GM21360 (cell line): ENCODE measurements at regions not wholly inside any gene's neighbourhood (a gene's known extent, or its start where the extent isn't known, plus 50 kb on each side); places are given as distances from the start of the nearest gene placed in this dataset.

Experiments
- ATAC-seq: cut with Tn5 transposase; IDR thresholded peaks from one replicate; pipeline ENCODE4 v1.9.1; 2021; ENCODE audit warnings: mild to moderate bottlenecking, moderate library complexity; ENCODE audit not compliant: unreplicated experiment

GRCh38 chr9:107064378-107064777 is 201.4 kb downstream of the ZNF462 start:
- ATAC-seq: no peak

GRCh38 chr9:107065549-107065948 is 202.6 kb downstream of the ZNF462 start:
- ATAC-seq: no peak

GRCh38 chr9:107067739-107068416 is 204.9 kb downstream of the ZNF462 start:
- no peak for ATAC-seq

- ATAC-seq: no peak
These were observed 205.6 kb downstream of the ZNF462 start for GRCh38 chr9:107068581-107068980.

- no peak for ATAC-seq
These were observed 207.6 kb downstream of the ZNF462 start for GRCh38 chr9:107070586-107070985.

GRCh38 chr9:107078061-107078460 is 205.0 kb upstream of the RAD23B start:
- ATAC-seq: no peak

DNA sequence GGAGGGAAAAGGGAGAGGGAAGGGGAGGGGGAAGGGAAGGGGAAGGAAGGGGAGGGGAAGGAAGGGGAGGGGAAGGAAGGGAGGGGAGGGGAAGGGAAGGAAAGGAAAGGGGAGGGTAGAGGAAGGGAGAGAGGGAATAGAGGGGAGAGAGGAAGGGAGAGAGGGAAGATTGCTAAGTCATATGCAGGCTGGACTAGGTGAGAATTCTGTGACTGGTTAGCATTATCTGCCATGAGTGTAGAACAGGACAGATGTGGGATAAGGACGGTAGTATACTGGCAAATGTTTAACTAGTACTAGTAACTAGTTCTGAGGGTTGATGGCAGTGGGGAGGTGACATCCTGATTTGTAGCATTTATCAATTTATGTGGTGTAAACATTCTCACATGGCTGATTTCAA is 203.5 kb upstream of the RAD23B start:
- no peak for ATAC-seq

DNA sequence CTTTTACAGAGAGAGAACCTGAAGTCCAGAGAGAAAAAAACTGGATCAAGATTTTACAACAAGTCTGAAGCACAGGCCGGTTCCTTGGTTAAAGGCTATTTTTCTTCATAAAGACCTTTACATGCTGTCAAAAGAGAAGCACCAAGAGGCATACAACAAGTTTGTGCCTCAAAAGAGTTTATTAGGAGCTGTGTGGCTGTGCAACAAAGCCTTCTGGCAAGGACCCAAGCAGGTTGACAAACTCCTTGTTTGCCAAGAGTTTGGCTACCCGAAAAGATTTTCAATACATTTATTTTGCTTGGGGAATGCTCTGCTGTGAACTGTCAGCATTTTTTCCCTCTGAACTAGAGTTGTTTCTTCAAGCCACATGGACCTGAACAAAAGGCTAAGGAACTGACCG is 202.9 kb upstream of the RAD23B start:
- no peak for ATAC-seq

- no peak for ATAC-seq
These were observed 196.6 kb upstream of the RAD23B start for GRCh38 chr9:107086460-107086859.

- ATAC-seq: no peak
These were observed 195.9 kb upstream of the RAD23B start for GRCh38 chr9:107087222-107087621.

- no peak for ATAC-seq
These were observed 192.9 kb upstream of the RAD23B start for GRCh38 chr9:107090218-107090617.

DNA sequence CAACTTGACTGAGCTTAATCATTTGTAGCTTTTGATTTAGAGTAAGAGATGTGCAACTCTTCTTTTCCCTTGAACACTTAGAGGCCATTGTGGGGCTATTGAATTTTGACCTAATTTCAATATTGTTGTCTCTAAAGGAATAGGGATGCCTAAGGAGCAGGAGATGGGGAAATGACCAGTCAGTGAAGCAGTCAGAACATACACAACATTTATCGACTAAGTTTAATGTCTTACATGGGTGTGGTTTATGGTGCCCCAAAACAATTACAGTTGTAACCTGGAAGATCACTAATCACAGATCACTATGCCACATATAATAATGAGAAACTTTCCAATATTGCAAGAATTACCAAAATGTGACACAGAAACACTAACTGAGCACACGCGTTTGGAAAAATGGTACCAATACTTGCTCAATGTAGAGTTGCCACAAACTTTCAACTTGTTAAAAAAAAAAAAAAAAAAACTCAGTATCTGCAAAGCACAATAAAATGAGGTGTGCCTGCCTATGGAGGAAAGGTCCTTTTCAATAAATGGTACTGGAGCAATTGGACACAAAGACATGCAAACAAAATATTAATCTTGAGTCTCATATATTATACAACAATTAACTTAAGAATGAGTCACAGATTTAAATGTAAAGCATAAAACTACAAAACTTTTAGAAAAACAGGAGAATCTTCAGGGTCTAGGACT is 189.6 kb upstream of the RAD23B start:
- ATAC-seq: no peak

DNA sequence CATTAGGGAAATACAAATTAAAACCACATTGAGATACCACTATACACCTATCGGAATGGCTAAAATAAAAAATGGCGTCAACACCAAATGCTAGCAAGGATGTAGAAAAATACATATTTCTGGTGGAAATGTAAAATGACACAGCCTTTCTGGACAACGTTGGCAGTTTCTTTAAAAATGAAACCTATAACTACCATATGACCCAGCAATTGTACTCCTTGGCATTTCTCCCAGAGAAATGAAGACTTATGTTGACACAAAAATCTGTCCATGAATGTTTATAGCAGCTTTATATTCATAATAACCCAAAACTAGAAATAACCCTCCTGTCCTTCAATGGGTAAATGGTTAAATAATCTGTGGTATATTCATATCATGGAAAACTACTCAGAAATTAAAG is 188.7 kb upstream of the RAD23B start:
- ATAC-seq: no peak

DNA sequence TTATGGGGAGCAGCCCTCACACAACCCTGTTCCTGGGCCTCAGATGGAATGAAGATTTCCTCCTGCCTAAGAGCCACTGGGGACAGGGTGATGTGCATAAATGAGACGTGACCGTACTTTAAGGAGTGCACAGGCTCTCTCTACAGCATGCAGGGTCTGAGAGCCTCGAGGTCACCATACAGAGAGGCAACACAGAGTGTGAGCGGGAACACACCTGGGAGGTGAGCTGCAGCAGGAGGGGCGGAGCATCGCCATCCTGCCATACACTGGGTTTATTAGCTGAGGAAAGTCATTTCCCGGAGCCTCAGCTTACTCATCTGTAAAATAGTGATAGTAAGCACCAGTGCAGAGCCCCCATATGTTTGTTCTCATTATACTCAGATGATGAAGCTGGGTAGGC is 182.5 kb upstream of the RAD23B start:
- no peak for ATAC-seq

- no peak for ATAC-seq
These were observed 181.1 kb upstream of the RAD23B start for GRCh38 chr9:107102011-107102410.

DNA sequence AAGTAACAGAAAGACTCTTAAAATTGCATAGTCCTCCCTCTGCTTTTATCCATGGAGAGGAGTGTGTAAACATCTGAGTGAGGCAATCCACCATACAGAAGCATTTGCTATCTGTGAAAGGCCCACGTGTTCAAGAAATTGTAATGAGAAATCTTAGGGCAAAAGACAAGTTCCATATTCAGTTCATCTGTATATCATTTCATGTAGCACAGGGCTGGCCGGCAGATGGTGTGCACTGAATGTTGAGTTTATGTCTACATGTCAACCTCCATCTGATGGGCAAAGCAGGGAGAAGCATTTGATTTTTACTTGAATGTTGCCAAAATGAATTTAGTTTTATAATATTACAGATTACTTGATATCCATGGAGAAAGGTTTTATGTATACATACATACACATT is 179.5 kb upstream of the RAD23B start:
- no peak for ATAC-seq

DNA sequence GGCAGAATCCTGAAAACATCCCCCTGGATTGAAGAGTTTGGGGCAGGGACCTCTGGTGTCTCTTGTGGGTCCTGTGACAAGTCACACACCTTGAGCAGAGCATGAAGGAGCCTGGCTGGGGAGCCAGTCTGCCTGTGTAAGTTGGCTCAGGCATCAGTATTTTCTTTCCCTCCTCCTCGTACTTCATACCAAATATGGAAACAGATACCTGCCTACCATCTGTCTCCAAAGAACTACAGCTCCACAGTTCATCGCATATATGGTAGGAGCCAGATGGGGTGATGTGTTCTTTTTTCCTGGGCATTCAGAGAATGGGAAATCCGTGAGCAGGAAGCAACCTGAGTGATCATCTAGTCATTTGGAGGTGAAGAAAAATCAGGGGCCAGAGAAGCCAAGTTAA is 177.3 kb upstream of the RAD23B start:
- no peak for ATAC-seq

- ATAC-seq: no peak
These were observed 176.7 kb upstream of the RAD23B start for GRCh38 chr9:107106416-107106815.

DNA sequence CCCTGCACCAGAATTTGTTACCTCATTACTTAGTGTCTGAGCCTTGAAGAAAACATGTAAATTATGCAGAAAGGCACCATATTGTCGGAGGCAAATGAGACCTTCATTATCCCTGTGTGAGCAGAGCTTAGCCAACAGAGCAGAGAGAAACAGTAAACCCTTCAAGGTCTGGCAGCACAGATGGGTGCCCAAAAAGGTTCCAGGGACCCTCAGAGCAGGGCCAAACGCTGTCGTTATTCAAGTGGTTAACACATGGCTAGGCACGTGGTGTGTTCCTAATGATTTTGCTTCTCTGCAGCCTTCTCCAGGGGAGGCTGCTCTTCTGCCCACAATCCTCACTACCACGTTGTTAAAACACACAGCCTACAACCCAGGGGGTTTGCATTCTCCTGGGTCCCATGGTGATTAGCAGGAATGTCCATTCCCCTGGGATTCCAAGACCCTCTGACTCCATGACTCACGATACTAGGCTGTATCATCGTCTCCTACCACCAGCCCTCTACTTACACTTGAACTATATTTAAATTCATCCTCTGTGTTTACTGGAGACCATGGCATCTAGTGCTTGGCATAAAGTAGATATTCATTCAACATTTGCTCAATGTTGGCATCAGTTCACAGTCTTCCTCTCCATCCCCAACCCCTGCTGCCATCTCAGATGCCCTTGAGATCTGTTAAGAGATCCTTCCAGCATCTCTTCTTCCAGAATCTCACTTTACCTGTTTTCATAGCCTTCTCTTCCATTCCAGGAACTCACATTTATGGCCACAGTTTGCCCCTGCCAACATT is 174.5 kb upstream of the RAD23B start:
- no peak for ATAC-seq

DNA sequence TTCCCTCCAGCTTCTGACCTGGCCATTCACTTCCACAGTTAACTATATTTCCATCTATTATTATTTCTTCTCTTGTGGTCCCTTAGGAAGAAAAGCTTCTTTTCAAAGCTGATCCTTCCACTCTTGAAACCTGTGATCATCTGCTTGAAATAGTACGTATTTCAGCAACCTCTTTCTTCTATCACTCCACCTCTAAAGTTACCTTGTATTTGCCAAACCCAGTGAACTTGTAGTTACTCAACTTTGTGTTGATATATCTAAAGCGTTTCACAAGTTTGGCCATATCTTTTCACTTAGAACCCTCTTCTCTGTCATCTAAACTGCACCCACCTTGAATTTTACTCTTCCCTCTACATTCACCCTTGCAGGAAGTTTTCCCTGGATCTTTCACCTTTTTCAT is 173.8 kb upstream of the RAD23B start:
- ATAC-seq: no peak

DNA sequence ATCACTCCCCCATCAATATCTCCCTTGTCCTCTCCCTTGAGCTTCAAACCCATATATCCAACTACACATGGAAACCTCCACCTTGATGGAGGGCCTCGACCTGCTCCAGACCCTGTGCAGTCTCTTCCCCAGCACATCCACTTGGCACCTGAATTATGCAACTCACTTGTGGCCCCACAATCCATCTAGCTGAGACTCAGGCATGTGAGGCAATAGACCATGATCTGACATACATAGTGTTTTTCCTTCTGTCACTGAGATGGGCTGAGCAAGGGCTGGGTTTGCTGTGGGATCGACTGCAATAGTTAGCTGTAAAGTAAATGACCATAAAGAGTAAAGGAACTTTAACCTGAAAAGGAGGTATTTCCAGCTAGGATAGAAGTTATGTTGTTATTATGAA is 172.9 kb upstream of the RAD23B start:
- ATAC-seq: no peak

DNA sequence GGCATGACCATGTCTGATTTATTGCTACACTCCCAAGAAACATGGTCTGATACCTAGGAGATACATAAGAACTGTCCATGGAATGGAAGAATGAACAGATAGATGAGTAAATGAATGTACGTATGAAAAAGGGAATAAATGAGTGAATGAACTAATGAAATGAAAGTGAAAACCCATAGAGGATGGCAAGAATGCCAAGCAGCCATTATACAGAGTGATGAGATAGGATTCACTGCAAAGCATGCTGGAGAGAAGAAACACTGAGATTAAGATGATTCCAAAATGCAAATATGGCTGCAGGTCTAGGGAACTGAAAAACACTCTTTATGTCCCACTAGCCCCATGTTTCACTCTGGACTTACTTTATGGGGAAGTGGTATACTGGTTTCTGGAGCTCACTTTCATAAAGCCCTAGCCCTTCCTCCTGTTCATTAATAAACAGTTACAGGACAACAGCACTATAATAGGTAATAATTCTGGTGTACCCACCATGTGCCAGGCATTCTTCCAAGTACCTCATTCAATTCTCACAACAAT is 170.3 kb upstream of the RAD23B start:
- peak; percentile 83 for ATAC-seq
